Bronchial epithelial cell (primary cell): ENCODE measurements at regions not wholly inside any gene's neighbourhood (a gene's known extent, or its start where the extent isn't known, plus 50 kb on each side); places are given as distances from the start of the nearest gene placed in this dataset.

Source experiments
- DNase-seq: peaks from one replicate; pipeline ENCODE4 v3.0.0-alpha.2; 2010; ENCODE audit warnings: low read depth
- FAIRE-seq: peaks from 2 replicates; lab custom pipeline; 2011; peaks lifted over from hg19 to GRCh38; lab: Jason Lieb, UNC
- H3K27me3 ChIP-seq: 2 replicates; pipeline ENCODE4 v1.5.1; 2011; ENCODE audit warnings: low read length; ENCODE audit not compliant: control insufficient read depth, insufficient read depth
- H3K36me3 ChIP-seq: 2 replicates; pipeline ENCODE4 v1.5.1; 2011; ENCODE audit warnings: low read length; ENCODE audit not compliant: control insufficient read depth, insufficient read depth
- H3K4me3 ChIP-seq: 2 replicates; pipeline ENCODE4 v1.5.1; 2011; ENCODE audit warnings: mild to moderate bottlenecking, low read depth, low read length, control low read depth
- TF ChIP-seq, protein P1 (sequence below): IDR thresholded peaks from 2 replicates; pipeline ENCODE4 v1.5.1; 2011; ENCODE audit warnings: mild to moderate bottlenecking, moderate library complexity, low read length, control low read depth, inconsistent platforms; ENCODE audit not compliant: insufficient read depth, severe bottlenecking

DNA sequence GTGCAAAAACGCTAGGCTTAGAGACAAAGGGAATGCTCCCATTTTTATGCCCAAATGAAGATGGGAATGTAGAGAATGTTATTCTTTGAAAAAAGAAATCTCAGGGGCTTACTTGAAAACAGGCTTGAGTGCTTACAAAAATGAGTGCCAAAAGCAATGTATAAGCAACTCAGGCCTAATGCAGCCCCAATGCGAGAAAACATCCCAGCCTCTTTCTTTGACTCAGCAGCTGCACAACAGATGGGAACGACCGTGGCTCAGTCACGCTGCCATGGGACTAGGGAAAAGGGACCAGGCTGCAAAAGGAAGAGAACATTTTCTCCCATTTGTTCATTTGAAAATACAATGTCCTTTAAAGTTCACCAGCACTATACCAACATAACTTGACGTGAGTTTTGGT lies 246.4 kb upstream of the LRIG1 start:
- TF ChIP-seq, protein P1, sequence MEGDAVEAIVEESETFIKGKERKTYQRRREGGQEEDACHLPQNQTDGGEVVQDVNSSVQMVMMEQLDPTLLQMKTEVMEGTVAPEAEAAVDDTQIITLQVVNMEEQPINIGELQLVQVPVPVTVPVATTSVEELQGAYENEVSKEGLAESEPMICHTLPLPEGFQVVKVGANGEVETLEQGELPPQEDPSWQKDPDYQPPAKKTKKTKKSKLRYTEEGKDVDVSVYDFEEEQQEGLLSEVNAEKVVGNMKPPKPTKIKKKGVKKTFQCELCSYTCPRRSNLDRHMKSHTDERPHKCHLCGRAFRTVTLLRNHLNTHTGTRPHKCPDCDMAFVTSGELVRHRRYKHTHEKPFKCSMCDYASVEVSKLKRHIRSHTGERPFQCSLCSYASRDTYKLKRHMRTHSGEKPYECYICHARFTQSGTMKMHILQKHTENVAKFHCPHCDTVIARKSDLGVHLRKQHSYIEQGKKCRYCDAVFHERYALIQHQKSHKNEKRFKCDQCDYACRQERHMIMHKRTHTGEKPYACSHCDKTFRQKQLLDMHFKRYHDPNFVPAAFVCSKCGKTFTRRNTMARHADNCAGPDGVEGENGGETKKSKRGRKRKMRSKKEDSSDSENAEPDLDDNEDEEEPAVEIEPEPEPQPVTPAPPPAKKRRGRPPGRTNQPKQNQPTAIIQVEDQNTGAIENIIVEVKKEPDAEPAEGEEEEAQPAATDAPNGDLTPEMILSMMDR, result no peak
- Histone ChIP-seq H3K4me3 (no peak overlapping the region), H3K27me3 (no peaks in the 10 kb centered on the region), H3K36me3 (no peaks in the 10 kb centered on the region)
- DNase-seq (no peak), FAIRE-seq (no peak)

DNA sequence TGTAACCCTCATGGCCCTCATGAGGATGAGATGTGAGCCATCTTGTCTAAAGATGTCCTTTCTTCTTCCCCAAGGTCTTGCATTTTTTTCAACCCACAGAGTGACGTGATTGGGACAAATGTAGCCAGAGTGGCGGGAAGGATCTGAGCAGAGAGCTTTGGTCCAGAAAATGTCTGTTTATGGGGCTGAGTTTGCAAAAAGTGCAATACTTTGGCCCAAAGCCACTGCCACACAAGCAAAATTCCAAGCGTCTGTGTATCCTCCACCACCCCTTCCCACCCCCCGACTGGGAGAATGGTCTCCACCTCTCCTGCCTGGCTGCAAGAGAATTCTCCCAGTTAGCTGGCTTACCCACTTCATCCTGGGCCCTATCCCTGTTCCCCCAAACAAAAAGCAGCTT lies 246.9 kb upstream of the LRIG1 start:
- H3K36me3 ChIP-seq, result no peaks in the 10 kb centered on the region
- no peak overlapping the region for H3K4me3 ChIP-seq
- DNase-seq, result no peak
- FAIRE-seq, result no peak
- H3K27me3 ChIP-seq, result no peaks in the 10 kb centered on the region
- TF ChIP-seq, protein P1, result no peak

DNA sequence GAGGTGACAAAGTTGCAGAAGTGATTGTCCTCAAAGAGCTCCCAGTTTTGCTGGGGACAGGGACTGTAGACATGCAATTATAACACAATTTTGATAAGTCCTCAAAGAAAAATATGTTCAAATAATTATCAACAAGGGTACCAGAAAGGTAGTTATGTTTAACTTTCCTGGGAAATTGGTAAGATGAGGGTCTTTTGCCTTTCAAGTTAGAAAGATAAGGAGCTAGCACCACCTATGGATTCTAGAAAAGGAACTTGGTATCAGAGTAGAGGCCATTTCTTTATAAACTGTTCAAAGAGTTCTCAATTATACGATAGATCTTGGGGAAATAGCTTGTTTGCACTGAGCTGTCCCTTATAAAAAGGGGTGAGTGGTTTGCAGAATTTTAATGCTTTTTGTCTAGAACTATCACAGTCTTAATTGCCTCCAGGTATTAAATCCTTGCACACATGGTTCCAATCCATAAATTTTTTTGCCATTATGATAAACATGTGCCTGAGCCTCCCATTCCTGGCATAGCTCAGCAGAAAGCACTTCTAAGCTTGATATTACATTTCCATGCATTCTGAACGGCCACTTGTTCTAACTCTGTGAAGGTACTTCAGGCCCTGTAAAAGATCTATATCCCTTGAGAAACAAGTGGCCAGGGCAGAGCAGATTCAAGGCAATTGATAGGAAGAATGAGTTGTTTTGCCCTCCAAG lies 247.5 kb upstream of the LRIG1 start:
- TF ChIP-seq, protein P1, result no peak
- H3K4me3 ChIP-seq, result no peak overlapping the region
- no peaks in the 10 kb centered on the region for H3K36me3 ChIP-seq
- FAIRE-seq (no peak), DNase-seq (no peak)
- H3K27me3 ChIP-seq, result no peaks in the 10 kb centered on the region

DNA sequence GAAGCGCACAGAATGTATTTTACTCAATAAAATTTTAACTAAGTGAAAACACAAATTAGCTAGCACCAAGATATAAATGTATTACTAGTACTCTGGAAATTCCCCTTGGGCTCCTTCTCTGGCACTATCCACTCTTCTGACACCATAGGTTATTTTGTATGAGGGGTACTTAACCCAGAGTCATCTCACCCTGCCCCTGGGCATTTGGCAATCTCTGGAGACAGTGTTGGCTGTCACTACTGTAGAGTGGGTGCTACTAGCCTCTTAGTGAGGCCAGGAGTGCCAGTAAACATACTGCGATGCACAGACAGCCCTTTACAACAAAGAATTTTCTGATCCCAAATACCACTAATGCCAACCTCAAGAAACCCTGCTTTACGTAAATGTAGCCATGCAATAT lies 246.3 kb upstream of the KBTBD8 start:
- TF ChIP-seq, protein P1, result no peak
- FAIRE-seq, result no peak
- no peak for DNase-seq
- Histone ChIP-seq H3K36me3 (no peaks in the 10 kb centered on the region), H3K27me3 (no peaks in the 10 kb centered on the region), H3K4me3 (no peak overlapping the region)

DNA sequence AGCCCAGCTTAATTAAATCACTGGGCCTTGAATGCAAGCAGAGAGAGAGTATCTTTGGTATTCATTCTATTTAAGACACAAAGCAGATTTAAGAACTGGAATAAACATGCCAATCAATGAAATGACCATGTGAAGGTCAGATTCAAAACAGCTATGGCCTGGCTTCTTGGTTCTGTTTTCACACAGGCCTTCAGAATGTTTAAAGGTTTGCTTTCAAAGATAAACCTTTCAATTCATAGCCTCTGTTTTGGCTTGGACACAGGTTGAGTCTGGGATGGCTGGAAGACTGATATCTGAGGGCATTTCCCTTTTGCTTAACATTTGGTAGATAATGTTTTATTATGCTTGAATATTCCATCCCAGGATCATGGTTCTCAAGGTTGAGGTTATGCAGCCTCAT lies 244.4 kb upstream of the KBTBD8 start:
- DNase-seq (no peak), FAIRE-seq (no peak)
- Histone ChIP-seq H3K36me3 (no peaks in the 10 kb centered on the region), H3K27me3 (no peaks in the 10 kb centered on the region), H3K4me3 (no peak overlapping the region)
- TF ChIP-seq, protein P1, result no peak

DNA sequence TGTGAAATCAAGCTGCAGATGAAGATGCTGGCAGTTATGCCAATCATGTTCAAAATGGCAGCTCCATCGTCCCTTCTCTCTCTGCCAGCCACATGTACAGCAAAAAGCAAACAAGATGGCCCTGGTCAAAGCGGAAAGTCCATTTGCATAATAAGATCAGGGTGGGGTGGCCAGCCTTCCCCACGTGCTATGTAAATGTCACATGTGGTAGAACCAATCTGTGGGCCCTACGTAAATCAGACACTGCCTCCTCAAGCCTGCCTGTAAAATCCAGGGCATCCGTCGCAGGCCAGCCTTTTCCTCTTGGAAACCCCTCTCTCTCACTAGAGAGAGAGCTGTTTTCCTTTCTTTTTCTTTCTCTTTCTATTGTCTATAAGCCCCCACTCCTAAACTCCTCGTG lies 243.5 kb upstream of the KBTBD8 start:
- FAIRE-seq (no peak), DNase-seq (no peak)
- Histone ChIP-seq H3K4me3 (no peak overlapping the region), H3K27me3 (no peaks in the 10 kb centered on the region), H3K36me3 (no peaks in the 10 kb centered on the region)
- TF ChIP-seq, protein P1, result no peak
